Keratinocyte (primary cell): ENCODE measurements at regions not wholly inside any gene's neighbourhood (a gene's known extent, or its start where the extent isn't known, plus 50 kb on each side); places are given as distances from the start of the nearest gene placed in this dataset.

ENCODE experiments used
- EZH2 ChIP-seq: IDR thresholded peaks from one replicate; pipeline ENCODE4 v1.6.1; 2012; ENCODE audit warnings: inconsistent platforms, mild to moderate bottlenecking, low read length, moderate library complexity
- TF ChIP-seq, protein P1 (sequence below), 3 experiments: IDR thresholded peaks in 1 of 3; conservative IDR thresholded peaks in 1 of 3; optimal IDR thresholded peaks in 1 of 3; 2 replicates in 2 of 3; 3 replicates in 1 of 3; pipeline versions ENCODE3 to v1.5.1; 2011; ENCODE audit warnings: low read length in 3 of 3, mild to moderate bottlenecking in 3 of 3, moderate library complexity in 2 of 3, control low read depth in 1 of 3, inconsistent platforms in 1 of 3; ENCODE audit not compliant: insufficient read depth in 2 of 3; ENCODE audit errors: extremely low read depth in 1 of 3

DNA sequence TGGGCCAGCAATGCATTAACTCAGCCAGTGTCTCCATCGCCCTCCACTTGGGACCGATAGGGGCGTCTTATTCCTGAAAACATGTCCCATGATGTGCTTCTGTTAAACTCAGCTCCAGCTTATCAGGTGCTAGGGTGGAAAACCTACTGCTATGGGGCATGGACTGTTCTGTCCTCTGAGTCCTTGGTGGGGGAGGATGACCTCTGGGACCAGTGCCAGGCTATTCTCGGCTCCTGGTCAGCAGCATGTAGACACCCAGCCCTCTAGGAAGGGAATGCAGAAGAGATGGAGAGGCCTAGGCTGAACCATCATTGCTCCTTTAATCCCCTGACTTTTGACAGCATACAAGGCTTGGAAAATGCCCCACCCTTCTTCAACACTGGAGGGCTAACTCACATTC is 486.2 kb downstream of the MED13L start:
- TF ChIP-seq, protein P1, sequence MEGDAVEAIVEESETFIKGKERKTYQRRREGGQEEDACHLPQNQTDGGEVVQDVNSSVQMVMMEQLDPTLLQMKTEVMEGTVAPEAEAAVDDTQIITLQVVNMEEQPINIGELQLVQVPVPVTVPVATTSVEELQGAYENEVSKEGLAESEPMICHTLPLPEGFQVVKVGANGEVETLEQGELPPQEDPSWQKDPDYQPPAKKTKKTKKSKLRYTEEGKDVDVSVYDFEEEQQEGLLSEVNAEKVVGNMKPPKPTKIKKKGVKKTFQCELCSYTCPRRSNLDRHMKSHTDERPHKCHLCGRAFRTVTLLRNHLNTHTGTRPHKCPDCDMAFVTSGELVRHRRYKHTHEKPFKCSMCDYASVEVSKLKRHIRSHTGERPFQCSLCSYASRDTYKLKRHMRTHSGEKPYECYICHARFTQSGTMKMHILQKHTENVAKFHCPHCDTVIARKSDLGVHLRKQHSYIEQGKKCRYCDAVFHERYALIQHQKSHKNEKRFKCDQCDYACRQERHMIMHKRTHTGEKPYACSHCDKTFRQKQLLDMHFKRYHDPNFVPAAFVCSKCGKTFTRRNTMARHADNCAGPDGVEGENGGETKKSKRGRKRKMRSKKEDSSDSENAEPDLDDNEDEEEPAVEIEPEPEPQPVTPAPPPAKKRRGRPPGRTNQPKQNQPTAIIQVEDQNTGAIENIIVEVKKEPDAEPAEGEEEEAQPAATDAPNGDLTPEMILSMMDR (optimal IDR thresholded peaks at IDR 0.05 in 1 of 3, IDR thresholded peaks at IDR 0.05 in 1 of 3, conservative IDR thresholded peaks at IDR 0.05 in 1 of 3; ENCODE audit: extremely low read depth in 1 of 3, insufficient read depth in 2 of 3, low read length in 3 of 3): no peak
- no peak for TF ChIP-seq EZH2
